Ovary (tissue), 7 donors: ENCODE measurements at regions not wholly inside any gene's neighbourhood (a gene's known extent, or its start where the extent isn't known, plus 50 kb on each side); places are given as distances from the start of the nearest gene placed in this dataset.

ENCODE experiments used
- DNase-seq, 5 donors: peaks; one replicate each; pipeline ENCODE4 v3.0.0-alpha.2; 2019 to 2020
- H3K27ac ChIP-seq, 2 donors: fragments of 200-600 bp; one replicate each; pipeline versions ENCODE4 v1.5.1 to v1.8.0; 2019 to 2022
- H3K27me3 ChIP-seq: fragments of 200-600 bp; one replicate; pipeline ENCODE4 v1.8.0; 2022
- H3K36me3 ChIP-seq: fragments of 200-600 bp; sonication (generic); one replicate; pipeline ENCODE4 v1.5.1; 2019
- H3K4me1 ChIP-seq: one replicate; pipeline ENCODE4 v1.8.1; 2013; ENCODE audit warnings: mild to moderate bottlenecking, moderate library complexity; ENCODE audit not compliant: insufficient read depth
- H3K4me3 ChIP-seq: fragments of 200-600 bp; sonication (generic); one replicate; pipeline ENCODE4 v1.5.1; 2017
- H3K9me3 ChIP-seq, 2 donors: fragments of 200-600 bp in 1 of 2; sonication (generic) in 1 of 2; one replicate each; pipeline versions ENCODE4 v1.5.1 to v1.8.1; 2013 to 2019; ENCODE audit warnings: mild to moderate bottlenecking in 1 of 2, moderate library complexity in 1 of 2
- CTCF ChIP-seq, 3 donors: fragments of 450-650 bp in 2 of 3; fragments of 200-600 bp in 1 of 3; IDR thresholded peaks; one replicate each; pipeline versions ENCODE4 v1.5.1 to v1.8.0; 2016 to 2022; ENCODE audit warnings: antibody characterized with exemption in 3 of 3, mild to moderate bottlenecking in 1 of 3
- EP300 ChIP-seq: sonication (generic); formaldehyde crosslinking; IDR thresholded peaks from one replicate; pipeline ENCODE4 v1.6.1; 2017; ENCODE audit warnings: antibody characterized with exemption
- POLR2A ChIP-seq: fragments of 450-650 bp; IDR thresholded peaks from one replicate; pipeline ENCODE4 v1.6.1; 2017; ENCODE audit warnings: antibody characterized with exemption, mild to moderate bottlenecking, moderate library complexity
- WGBS, 3 donors: extraction: QIAGEN DNeasy Blood & Tissue Kit in 1 of 3; methylation state at CpG; one replicate each; pipeline versions ENCODE4 v1.1.5 to v1.1.7; 2013 to 2017; 5-methylcytosine and 5-hydroxymethylcytosine counted together
- intact Hi-C, 4 donors: fragments of 100-400 bp; cut with DNase I; formaldehyde crosslinking; loops; one replicate each; pipeline versions ENCODE4 v1.11.0 to v1.15.1; 2022 to 2023
- donor health status: DM: no; HTN: no; CAD: no; lungs with moderate emphysema.
- donor health status: DM: no; HTN: no; CAD: no.
- donor health status: Bipolar disorder and iron deficiency.
- donor health status: DM: no; HTN: no; CAD: no.
- donor health status: DM: yes; HTN: yes; CAD: no.

- H3K9me3 ChIP-seq, result no peaks in the 10 kb centered on the region
- no peak overlapping the region for H3K4me3 ChIP-seq
- no peak for TF ChIP-seq POLR2A
- TF ChIP-seq CTCF (IDR thresholded peaks at IDR 0.05), result no peak
- TF ChIP-seq EP300, result no peak
- no peaks in the 10 kb centered on the region for H3K4me1 ChIP-seq
- H3K27me3 ChIP-seq, result no peaks in the 10 kb centered on the region
- 67 to 75% (median 72%) methylated on average over 9 of the region's 9 CpGs for WGBS, 3 donors
- H3K36me3 ChIP-seq, result no peaks in the 10 kb centered on the region
- intact Hi-C loops, result no loop called here
- no peak overlapping the region for H3K27ac ChIP-seq
- no peak for DNase-seq
These were observed 965.5 kb downstream of the TMEM121 start for GRCh38 chr14:106491851-106492250.

- intact Hi-C loops, result no loop called here
- H3K4me3 ChIP-seq, result no peak overlapping the region
- TF ChIP-seq CTCF (IDR thresholded peaks at IDR 0.05) (no peak), EP300 (no peak), POLR2A (no peak)
- no peak for DNase-seq
- 41 to 53% (median 42%) methylated on average over 3 of the region's 3 CpGs for WGBS, 3 donors
- H3K27me3 ChIP-seq, result no peaks in the 10 kb centered on the region
- H3K9me3 ChIP-seq, result no peaks in the 10 kb centered on the region
- no peak overlapping the region for H3K27ac ChIP-seq
- no peaks in the 10 kb centered on the region for H3K4me1 ChIP-seq
- no peaks in the 10 kb centered on the region for H3K36me3 ChIP-seq
These were observed 967.8 kb downstream of the TMEM121 start for GRCh38 chr14:106493962-106494823.

- intact Hi-C loops, result no loop called here
- no peak for DNase-seq
- no peaks in the 10 kb centered on the region for H3K27me3 ChIP-seq
- no peaks in the 10 kb centered on the region for H3K36me3 ChIP-seq
- WGBS, 3 donors, result 14 to 30% (median 15%) methylated on average over 1 of the region's 1 CpG
- no peak overlapping the region for H3K27ac ChIP-seq
- no peaks in the 10 kb centered on the region for H3K4me1 ChIP-seq
- TF ChIP-seq POLR2A (no peak), CTCF (IDR thresholded peaks at IDR 0.05) (no peak), EP300 (no peak)
- H3K9me3 ChIP-seq, result no peaks in the 10 kb centered on the region
- no peak overlapping the region for H3K4me3 ChIP-seq
These were observed 974.2 kb downstream of the TMEM121 start for GRCh38 chr14:106500571-106500970.

GRCh38 chr14:106501898-106502297 is 975.5 kb downstream of the TMEM121 start:
- H3K4me3 ChIP-seq, result no peak overlapping the region
- TF ChIP-seq POLR2A (no peak), CTCF (IDR thresholded peaks at IDR 0.05) (no peak), EP300 (no peak)
- no peaks in the 10 kb centered on the region for H3K4me1 ChIP-seq
- H3K9me3 ChIP-seq, result no peaks in the 10 kb centered on the region
- no peaks in the 10 kb centered on the region for H3K36me3 ChIP-seq
- H3K27ac ChIP-seq, result no peak overlapping the region
- DNase-seq, result no peak
- intact Hi-C loops, result no loop called here
- no peaks in the 10 kb centered on the region for H3K27me3 ChIP-seq
